Hematopoietic multipotent progenitor cell treated with erythropoietin and hydrocortisone succinate and interleukin-3 and kit ligand, for 4 days (in vitro differentiated cells): ENCODE measurements at regions not wholly inside any gene's neighbourhood (a gene's known extent, or its start where the extent isn't known, plus 50 kb on each side); places are given as distances from the start of the nearest gene placed in this dataset.
A peak's percentile ranks its signal among the peaks of the same experiment; 100 is the strongest.

Source experiments
- DNase-seq: peaks from one replicate; pipeline ENCODE4 v3.0.0-alpha.2; 2015

DNA sequence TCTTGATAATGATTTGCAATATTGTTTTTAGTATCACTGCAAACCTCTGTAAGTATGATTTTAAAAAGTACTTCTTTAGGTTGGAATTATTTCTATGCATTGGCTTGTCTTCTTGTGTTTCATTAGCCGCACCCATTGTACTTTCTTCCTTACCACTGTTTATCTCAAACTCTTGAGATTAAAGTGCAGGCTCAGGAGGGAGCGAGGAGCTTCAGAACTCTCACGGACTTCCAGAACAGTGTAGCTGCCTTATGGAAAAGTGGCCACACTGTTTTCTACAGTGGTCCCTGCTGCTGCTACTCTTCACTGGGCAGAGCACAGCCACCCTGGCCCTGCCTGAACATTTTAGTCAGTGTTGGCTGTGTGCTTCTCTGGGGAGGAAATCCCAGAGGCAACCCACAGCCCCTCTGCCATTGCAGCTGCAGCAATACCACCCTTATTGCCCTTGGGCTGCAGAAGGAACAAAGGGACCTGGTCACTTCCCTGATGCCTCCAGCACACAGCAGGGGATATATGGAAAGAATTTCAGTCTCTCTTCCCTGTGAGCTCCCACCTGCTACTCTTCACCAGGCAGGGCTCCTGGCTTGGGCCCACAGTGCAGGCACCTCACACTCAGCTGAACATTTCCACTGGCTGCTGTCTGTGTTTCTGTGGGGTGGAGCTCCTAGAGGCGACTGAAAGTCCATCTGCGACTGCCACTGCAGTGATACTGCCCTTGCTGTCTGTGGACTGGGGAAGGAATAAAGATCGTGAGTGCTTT lies 91.7 kb upstream of the MAP3K4 start:
- DNase-seq, result no peak

DNA sequence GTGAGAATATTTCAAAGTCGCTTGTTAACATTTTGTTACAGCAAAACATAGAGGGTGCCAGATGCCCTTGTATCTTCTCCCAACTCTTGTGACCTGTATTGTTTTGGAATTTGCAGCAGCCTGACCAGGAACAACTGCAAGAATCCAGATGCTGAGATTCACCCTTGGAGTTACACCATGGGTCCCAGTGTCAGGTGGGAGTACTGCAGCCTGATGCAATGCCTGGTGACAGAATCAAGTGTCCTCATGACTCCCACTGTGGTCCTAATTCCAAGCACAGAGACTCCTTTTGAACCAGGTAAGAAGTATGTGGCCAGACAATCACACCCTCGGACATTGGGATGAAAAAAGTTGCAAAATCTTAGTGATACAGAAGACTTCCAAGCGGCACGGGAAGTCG lies 79.6 kb upstream of the MAP3K4 start:
- no peak for DNase-seq

- DNase-seq, result no peak
Measured at GRCh38 chr6:160912411-160912810, 79.2 kb upstream of the MAP3K4 start.

DNA sequence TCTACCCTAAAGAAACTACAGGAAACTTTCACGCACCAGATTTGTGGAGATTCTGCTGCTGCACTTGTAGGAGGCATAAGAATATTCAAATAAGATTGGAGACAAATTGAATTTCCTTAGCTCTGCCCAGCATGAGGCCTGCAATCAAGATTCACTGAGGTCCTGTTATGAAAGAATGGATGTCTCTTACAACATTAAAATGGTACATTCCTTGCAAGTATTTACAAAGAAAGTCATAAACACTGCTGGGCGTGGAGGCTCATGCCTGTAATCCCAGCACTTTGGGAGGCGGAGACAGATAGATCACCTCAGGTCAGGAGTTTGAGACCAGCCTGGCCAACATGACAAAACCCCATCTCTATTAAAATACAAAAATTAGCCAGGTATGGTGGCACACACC lies 74.0 kb upstream of the MAP3K4 start:
- no peak for DNase-seq

- peak; percentile 24 for DNase-seq
Measured at GRCh38 chr6:160919723-160920440, 71.7 kb upstream of the MAP3K4 start.

DNA sequence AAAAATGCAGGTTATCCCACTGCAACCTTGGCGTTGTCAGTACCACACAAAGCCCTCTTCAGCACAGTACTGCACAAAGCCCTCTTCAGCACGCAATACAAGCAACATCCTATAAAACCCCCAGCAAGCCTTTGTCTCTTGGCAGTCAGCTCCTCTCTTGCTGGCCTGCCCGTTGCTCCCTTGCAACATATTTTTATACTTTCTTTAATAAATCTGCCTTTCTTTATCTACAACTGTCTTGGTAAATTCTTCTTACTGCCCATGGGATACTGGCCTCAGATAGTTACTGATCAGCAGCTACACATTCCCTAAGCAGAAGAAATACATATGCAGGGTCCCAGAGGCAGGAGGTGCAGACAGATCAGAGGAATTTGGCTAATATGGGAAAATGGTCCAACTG lies 70.5 kb upstream of the MAP3K4 start:
- no peak for DNase-seq

DNA sequence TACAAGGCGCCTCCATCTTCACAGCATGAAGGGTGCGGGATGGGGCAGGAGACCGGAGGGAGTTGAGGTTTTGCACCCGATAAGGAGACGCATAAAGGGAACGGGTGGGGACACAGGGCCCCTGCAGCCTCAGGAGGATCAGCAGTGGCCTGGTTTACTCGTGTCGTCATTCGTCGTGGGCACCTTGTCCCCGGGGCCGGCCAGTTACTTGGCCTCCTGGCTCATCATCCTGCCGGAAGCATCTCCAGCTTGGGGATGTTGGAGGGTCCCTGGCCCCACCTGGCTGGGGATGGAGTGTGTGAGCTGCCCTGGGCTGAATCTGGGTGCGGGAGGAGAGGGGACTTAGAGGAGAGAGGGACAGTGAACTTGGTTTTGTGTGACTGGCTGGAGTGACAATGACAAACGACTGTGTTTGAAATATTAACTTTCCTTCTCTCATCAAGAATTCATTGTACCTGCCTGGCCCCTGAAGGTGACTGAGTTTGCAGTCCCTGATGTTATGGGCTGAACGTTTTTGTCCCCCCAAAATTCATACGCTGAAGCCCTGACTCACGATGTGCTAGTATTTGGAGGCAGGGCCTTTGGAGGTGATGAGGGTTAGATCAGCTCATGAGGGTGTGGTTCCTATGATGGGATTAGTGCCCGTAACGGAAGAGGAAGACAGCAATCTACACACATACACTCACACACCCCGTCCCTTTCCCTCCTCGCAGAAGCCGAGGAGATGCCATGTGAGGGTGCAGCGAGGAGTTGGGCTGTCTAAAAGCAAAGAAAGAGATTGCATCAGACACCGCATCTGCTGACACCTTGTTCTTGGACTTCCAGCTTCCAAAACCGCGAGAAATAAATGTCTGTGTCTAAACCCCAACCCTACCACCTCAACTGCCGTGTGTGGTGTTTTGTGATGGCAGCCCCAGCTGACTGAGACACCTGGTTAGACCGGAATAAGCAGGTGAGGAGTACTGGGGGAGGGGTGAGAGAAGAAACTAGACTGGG lies 65.0 kb upstream of the MAP3K4 start:
- no peak for DNase-seq

DNA sequence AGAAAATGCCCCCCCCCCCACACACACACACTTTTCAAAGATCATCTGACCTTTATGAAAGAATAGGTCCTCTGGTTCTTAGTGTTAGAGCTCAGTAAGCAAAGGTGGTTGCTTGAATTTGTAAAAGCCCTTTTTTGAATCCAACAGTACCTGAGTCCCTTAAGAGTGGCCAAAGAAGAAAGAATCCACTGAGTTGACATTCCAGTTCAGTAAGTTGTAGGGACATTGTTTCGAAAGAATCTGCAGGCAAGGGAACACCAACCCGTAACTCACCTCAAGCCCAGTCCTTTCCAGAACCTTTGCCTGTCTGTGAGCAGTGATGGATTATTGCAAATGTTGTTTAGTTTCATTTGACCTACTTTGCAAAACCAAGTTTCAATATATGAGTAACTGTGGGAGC lies 64.2 kb upstream of the MAP3K4 start:
- DNase-seq, result no peak

DNA sequence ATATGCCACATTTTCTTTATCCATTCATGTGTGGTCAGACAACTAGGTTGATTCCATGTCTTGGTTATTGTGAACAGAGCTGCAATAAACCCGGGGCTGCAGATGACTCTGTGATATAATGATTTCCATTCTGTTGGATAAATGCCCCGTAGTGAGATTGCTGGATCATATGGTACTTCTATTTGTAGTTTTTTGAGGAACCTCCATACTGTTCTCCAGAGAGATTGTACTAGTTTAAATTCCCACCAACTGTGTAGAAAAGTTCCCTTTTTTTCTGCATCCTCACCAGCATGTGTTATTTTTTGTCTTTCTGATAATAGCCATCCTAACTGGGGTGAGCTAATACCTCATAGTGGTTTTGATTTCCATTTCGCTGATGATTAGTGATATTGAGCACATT lies 62.2 kb upstream of the MAP3K4 start:
- no peak for DNase-seq

DNA sequence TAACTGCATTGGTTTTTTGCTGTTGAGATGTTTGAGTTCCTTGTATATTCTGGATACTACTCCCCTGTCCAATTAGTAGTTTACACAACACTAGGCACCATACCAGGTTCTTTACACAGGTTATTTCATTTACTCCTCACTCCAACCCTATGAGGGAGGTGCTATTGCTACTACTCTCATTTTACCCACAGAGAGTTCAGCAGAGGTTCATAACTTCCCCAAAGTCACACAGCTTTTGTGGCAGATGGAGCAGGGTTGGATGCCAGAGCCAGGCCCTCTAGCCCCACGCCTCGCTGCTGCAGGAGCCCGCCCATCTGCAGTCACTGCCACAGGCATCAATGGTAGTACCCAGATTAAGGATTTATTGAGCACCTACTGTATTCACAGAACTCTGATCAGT lies 61.7 kb upstream of the MAP3K4 start:
- no peak for DNase-seq

- DNase-seq, result peak; percentile 69
Measured at GRCh38 chr6:160930547-160931377, 60.8 kb upstream of the MAP3K4 start.

- peak; percentile 9 for DNase-seq
Measured at GRCh38 chr6:160931378-160932310, 59.9 kb upstream of the MAP3K4 start.

GRCh38 chr6:160933256-160933655 lies 58.3 kb upstream of the MAP3K4 start:
- peak; percentile 25 for DNase-seq

GRCh38 chr6:160934157-160934556 lies 57.4 kb upstream of the MAP3K4 start:
- DNase-seq, result no peak

GRCh38 chr6:160940197-160940596 lies 51.4 kb upstream of the MAP3K4 start:
- DNase-seq, result no peak
